GM12878 (cell line): ENCODE measurements at regions not wholly inside any gene's neighbourhood (a gene's known extent, or its start where the extent isn't known, plus 50 kb on each side); places are given as distances from the start of the nearest gene placed in this dataset.

Source experiments
- ATAC-seq: fragments of 200-7000 bp; cut with Tn5 transposase; 3 replicates; pipeline ENCODE4 v1.9.1; 2020; ENCODE audit warnings: mild to moderate bottlenecking, moderate library complexity
- BruUV-seq: library from RNA; stranded (reverse); fragments of 400-500 nt; replicated peaks from 2 replicates; lab custom pipeline; 2021; lab: Mats Ljungman, UMichigan
- CTCF ChIA-PET: fragments of 300-600 bp; sonication (Branson Sonifier 250); formaldehyde crosslinking; extraction: SDS; loops from one replicate; lab custom pipeline; 2021; ENCODE audit warnings: inconsistent platforms; lab: Yijun Ruan, JAX
- POLR2A ChIA-PET: fragments of 350-600 bp; formaldehyde crosslinking; extraction: SDS; loops from one replicate; lab custom pipeline; 2021; ENCODE audit warnings: inconsistent platforms; lab: Charles Lee
- RAD21 ChIA-PET: fragments of 300-600 bp; sonication (Branson Sonifier 250); formaldehyde crosslinking; loops from one replicate; lab custom pipeline; 2023; ENCODE audit warnings: antibody characterized with exemption; ENCODE audit not compliant: unreplicated experiment; lab: Charles Lee
- SMC1A ChIA-PET: fragments of 300-600 bp; sonication (Branson Sonifier 250); formaldehyde crosslinking; loops from one replicate; lab custom pipeline; 2023; ENCODE audit not compliant: unreplicated experiment, uncharacterized antibody; lab: Charles Lee
- DNase-seq: peaks from one replicate; pipeline ENCODE4 v3.0.0-alpha.2; 2011; ENCODE audit warnings: low read depth, low spot score
- FAIRE-seq: peaks from 3 replicates; lab custom pipeline; 2011; peaks lifted over from hg19 to GRCh38; lab: Jason Lieb, UNC
- H2AFZ ChIP-seq: 2 replicates; pipeline ENCODE4 v1.6.0; 2011; ENCODE audit warnings: low read depth, low read length, control low read depth; ENCODE audit not compliant: control insufficient read depth
- H3K27ac ChIP-seq: 2 replicates; pipeline ENCODE4 v1.5.1; 2011; ENCODE audit warnings: control low read depth; ENCODE audit not compliant: control insufficient read depth, insufficient read depth
- H3K27me3 ChIP-seq, 2 experiments: replicated peaks in 1 of 2; 2 replicates each; pipeline versions ENCODE4 v1.6.0 to v1.6.1; 2011; ENCODE audit warnings: low read length in 1 of 2; ENCODE audit not compliant: control insufficient read depth in 2 of 2, insufficient read depth in 2 of 2
- H3K36me3 ChIP-seq, 2 experiments: 2 replicates each; pipeline ENCODE4 v1.5.1; 2011; ENCODE audit warnings: low read length in 1 of 2; ENCODE audit not compliant: control insufficient read depth in 2 of 2, insufficient read depth in 2 of 2
- H3K4me1 ChIP-seq: 2 replicates; pipeline ENCODE4 v1.6.1; 2011; ENCODE audit warnings: mild to moderate bottlenecking, low read length, moderate library complexity, mixed read lengths; ENCODE audit not compliant: control insufficient read depth, insufficient read depth
- H3K4me2 ChIP-seq: 2 replicates; pipeline ENCODE4 v1.6.0; 2011; ENCODE audit warnings: control low read depth; ENCODE audit not compliant: control insufficient read depth, insufficient read depth
- H3K4me3 ChIP-seq: fragments of 200-600 bp; sonication (generic); 2 replicates; pipeline ENCODE4 v1.5.1; 2016
- H3K79me2 ChIP-seq: 2 replicates; pipeline ENCODE4 v1.6.0; 2011; ENCODE audit warnings: low read length; ENCODE audit not compliant: control insufficient read depth, insufficient read depth
- H3K9ac ChIP-seq: 2 replicates; pipeline ENCODE4 v1.8.0; 2011; ENCODE audit warnings: low read length, control low read depth, mixed read lengths; ENCODE audit not compliant: control insufficient read depth, insufficient read depth
- H3K9me3 ChIP-seq: replicated peaks from 3 replicates; pipeline ENCODE4 v1.5.1; 2011; ENCODE audit warnings: mild to moderate bottlenecking, low read length; ENCODE audit not compliant: control insufficient read depth, insufficient read depth
- H4K20me1 ChIP-seq: 2 replicates; pipeline ENCODE4 v1.6.0; 2011; ENCODE audit not compliant: control insufficient read depth, insufficient read depth
- CHD1 ChIP-seq: IDR thresholded peaks from 2 replicates; pipeline ENCODE4 v1.6.1; 2012; ENCODE audit warnings: low read depth, low read length, improper control_type of control experiment
- MXI1 ChIP-seq: fragments of 150-350 bp; IDR thresholded peaks from 2 replicates; pipeline ENCODE4 v1.6.1; 2011; ENCODE audit warnings: low read depth, mild to moderate bottlenecking, inconsistent platforms, low read length, improper control_type of control experiment
- MYB ChIP-seq: fragments of 150-350 bp; IDR thresholded peaks from 2 replicates; pipeline ENCODE4 v1.6.1; 2014; ENCODE audit warnings: mild to moderate bottlenecking, low read depth, low read length, borderline replicate concordance
- NR2C1 ChIP-seq: fragments of 450-650 bp; IDR thresholded peaks from 2 replicates; pipeline ENCODE4 v1.6.1; 2017; ENCODE audit warnings: antibody characterized with exemption, mild to moderate bottlenecking, moderate library complexity
- PAX5 ChIP-seq: IDR thresholded peaks from 2 replicates; pipeline ENCODE4 v1.6.1; 2011; ENCODE audit warnings: low read depth, low read length, borderline replicate concordance
- SMC3 ChIP-seq: IDR thresholded peaks from 2 replicates; pipeline ENCODE4 v1.6.1; 2011; ENCODE audit warnings: low read length, improper control_type of control experiment, borderline replicate concordance
- TAF1 ChIP-seq: IDR thresholded peaks from 2 replicates; pipeline ENCODE4 v1.6.1; 2011; ENCODE audit warnings: mild to moderate bottlenecking, low read depth, low read length, borderline replicate concordance
- TBL1XR1 ChIP-seq: IDR thresholded peaks from 2 replicates; pipeline ENCODE4 v1.6.1; 2012; ENCODE audit warnings: low read depth, low read length, improper control_type of control experiment
- WGBS: methylation state at CpG from one replicate; pipeline ENCODE4 v1.1.6; 2016; ENCODE audit warnings: low lambda C conversion rate; ENCODE audit not compliant: insufficient replicate concordance, insufficient coverage; ENCODE audit errors: missing lambda C conversion rate; 5-methylcytosine and 5-hydroxymethylcytosine counted together
- in situ Hi-C: fragments of 300-500 bp; cut with MboI; formaldehyde crosslinking; loops from 9 replicates; pipeline ENCODE4 v1.14.3; 2018; ENCODE audit warnings: mixed read lengths
- intact Hi-C: fragments of 100-400 bp; cut with micrococcal nuclease; formaldehyde crosslinking; loops from one replicate; pipeline ENCODE4 v1.14.2; 2022; ENCODE audit not compliant: unreplicated experiment

DNA sequence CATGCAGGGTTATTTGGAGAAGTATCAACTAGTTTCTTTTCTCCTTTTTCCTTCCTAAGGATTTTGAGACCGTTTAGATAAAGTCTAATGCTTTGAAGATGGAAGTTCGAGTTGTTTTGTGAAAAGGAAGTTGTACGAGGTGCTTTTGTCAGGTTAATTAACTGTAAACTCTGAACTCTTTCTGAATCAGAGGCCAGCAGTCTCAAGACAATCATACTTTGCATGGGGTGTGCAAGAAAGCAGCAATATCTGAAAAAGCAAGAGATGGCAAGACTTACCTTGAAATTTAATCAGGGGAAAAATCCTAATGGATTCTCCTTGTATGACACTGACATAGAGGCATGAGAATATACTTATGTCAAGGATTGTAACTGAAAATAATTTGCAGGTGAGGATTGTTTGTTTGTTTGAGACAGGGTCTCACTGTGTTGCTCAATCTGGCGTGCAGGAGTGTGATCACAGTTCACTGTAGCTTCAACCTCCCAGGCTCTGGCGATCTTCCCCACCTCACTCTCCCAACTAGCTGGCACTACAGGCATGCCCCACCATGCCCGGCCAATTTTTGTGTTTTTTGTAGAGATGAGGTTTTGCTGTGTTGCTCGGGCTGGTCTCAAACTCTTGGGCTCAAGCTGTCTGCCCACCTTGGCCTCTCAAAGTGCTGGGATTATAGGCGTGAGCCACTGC, 170.2 kb upstream of the HMGA2 start:
- BruUV-seq = no TSS peak
- H4K20me1 ChIP-seq = no peaks in the 10 kb centered on the region
- ATAC-seq = no peak
- POLR2A ChIA-PET = no interaction called here
- H3K27ac ChIP-seq = no peak overlapping the region
- no peak for TF ChIP-seq TBL1XR1
- no peak for TF ChIP-seq MYB
- TF ChIP-seq MXI1 = no peak
- no peak for TF ChIP-seq SMC3
- TF ChIP-seq NR2C1 = no peak
- TF ChIP-seq TAF1 = no peak
- 9% methylated on average over 8 of the region's 8 CpGs for WGBS
- H3K4me1 ChIP-seq = no peaks in the 10 kb centered on the region
- CTCF ChIA-PET = no interaction called here
- intact Hi-C loops = no loop called here
- H2AFZ ChIP-seq = no peak overlapping the region
- SMC1A ChIA-PET = interaction anchor here (1.0 kb wide), 1 partner anchor 123 kb away, joined by 3 read pairs; no protein-coding TSS in a partner anchor
- H3K27me3 ChIP-seq = peaks cover 0 to 5% of the 10 kb centered on the region in 2 experiments; a peak in 1 of 4 replicates
- FAIRE-seq = no peak
- DNase-seq = no peak
- H3K79me2 ChIP-seq = no peaks in the 10 kb centered on the region
- no peak overlapping the region for H3K4me3 ChIP-seq
- no peak overlapping the region for H3K9ac ChIP-seq
- no peaks in the 10 kb centered on the region for H3K9me3 ChIP-seq
- RAD21 ChIA-PET = no interaction called here
- H3K4me2 ChIP-seq = no peak overlapping the region
- H3K36me3 ChIP-seq = no peaks in the 10 kb centered on the region
- in situ Hi-C loops = no loop called here

GRCh38 chr12:65655074-65655493, 169.2 kb upstream of the HMGA2 start:
- Histone ChIP-seq H3K36me3 (no peaks in the 10 kb centered on the region), H3K79me2 (no peaks in the 10 kb centered on the region), H4K20me1 (no peaks in the 10 kb centered on the region), H3K9ac (no peak overlapping the region), H3K27me3 (peaks cover 0 to 5% of the 10 kb centered on the region in 2 experiments; a peak in 1 of 4 replicates), H3K4me3 (no peak overlapping the region), H3K4me2 (no peak overlapping the region), H3K9me3 (no peaks in the 10 kb centered on the region), H3K27ac (no peak overlapping the region), H3K4me1 (no peaks in the 10 kb centered on the region), H2AFZ (no peak overlapping the region)
- TF ChIP-seq CHD1 (no peak), PAX5 (no peak)
- DNase-seq = no peak
- no TSS peak for BruUV-seq
- FAIRE-seq = no peak
- no peak for ATAC-seq
- ChIA-PET RAD21 (no interaction called here), CTCF (no interaction called here), POLR2A (no interaction called here), SMC1A (no interaction called here)
- WGBS = 6% methylated on average over 7 of the region's 7 CpGs
- in situ Hi-C loops (no loop called here), intact Hi-C loops (no loop called here)
